WERI-Rb-1 (cell line): ENCODE measurements at regions not wholly inside any gene's neighbourhood (a gene's known extent, or its start where the extent isn't known, plus 50 kb on each side); places are given as distances from the start of the nearest gene placed in this dataset.

Experiments
- DNase-seq: peaks from one replicate; pipeline ENCODE4 v3.0.0-alpha.2; 2020
- H3K27ac ChIP-seq: fragments of 250-450 bp; sonication (Bioruptor Pico); 2 replicates; pipeline ENCODE4 v1.5.1; 2020; ENCODE audit warnings: mild to moderate bottlenecking, moderate library complexity
- H3K27me3 ChIP-seq: fragments of 250-450 bp; sonication (Bioruptor Pico); 2 replicates; pipeline ENCODE4 v1.5.1; 2021; ENCODE audit warnings: mild to moderate bottlenecking, low read depth, moderate library complexity; ENCODE audit not compliant: insufficient read depth, severe bottlenecking
- H3K36me3 ChIP-seq: fragments of 250-450 bp; sonication (Bioruptor Pico); 2 replicates; pipeline ENCODE4 v1.5.1; 2020; ENCODE audit warnings: mild to moderate bottlenecking, moderate library complexity
- H3K4me3 ChIP-seq: 2 replicates; pipeline ENCODE4 v1.5.1; 2011; ENCODE audit warnings: low read depth, mild to moderate bottlenecking, control low read depth, low read length
- H3K9me3 ChIP-seq: fragments of 250-450 bp; sonication (Bioruptor Pico); 2 replicates; pipeline ENCODE4 v1.5.1; 2021; ENCODE audit warnings: mild to moderate bottlenecking, moderate library complexity; ENCODE audit not compliant: severe bottlenecking
- CTCF ChIP-seq: IDR thresholded peaks from 2 replicates; pipeline ENCODE4 v1.5.1; 2011; ENCODE audit warnings: low read depth, mild to moderate bottlenecking, control low read depth, inconsistent platforms, low read length

GRCh38 chr13:68125087-68125480 lies 894.9 kb upstream of the PCDH9 start:
- Histone ChIP-seq H3K36me3 (no peaks in the 10 kb centered on the region), H3K4me3 (no peak overlapping the region), H3K9me3 (no peaks in the 10 kb centered on the region), H3K27me3 (no peaks in the 10 kb centered on the region), H3K27ac (no peak overlapping the region)
- no peak for TF ChIP-seq CTCF
- DNase-seq, result no peak

GRCh38 chr13:68124437-68125086 lies 894.4 kb upstream of the PCDH9 start:
- no peaks in the 10 kb centered on the region for H3K27me3 ChIP-seq
- no peak for DNase-seq
- H3K36me3 ChIP-seq, result no peaks in the 10 kb centered on the region
- TF ChIP-seq CTCF, result no peak
- H3K9me3 ChIP-seq, result no peaks in the 10 kb centered on the region
- H3K4me3 ChIP-seq, result no peak overlapping the region
- no peak overlapping the region for H3K27ac ChIP-seq

GRCh38 chr13:68110178-68110768 lies 880.1 kb upstream of the PCDH9 start:
- Histone ChIP-seq H3K4me3 (no peak overlapping the region), H3K27ac (no peak overlapping the region), H3K27me3 (no peaks in the 10 kb centered on the region), H3K9me3 (no peaks in the 10 kb centered on the region), H3K36me3 (no peaks in the 10 kb centered on the region)
- DNase-seq, result no peak
- no peak for TF ChIP-seq CTCF

GRCh38 chr13:68107667-68108066 lies 877.5 kb upstream of the PCDH9 start:
- no peak for TF ChIP-seq CTCF
- Histone ChIP-seq H3K9me3 (no peaks in the 10 kb centered on the region), H3K27ac (no peak overlapping the region), H3K27me3 (no peaks in the 10 kb centered on the region), H3K36me3 (no peaks in the 10 kb centered on the region), H3K4me3 (no peak overlapping the region)
- no peak for DNase-seq

GRCh38 chr13:68099631-68100030 lies 869.5 kb upstream of the PCDH9 start:
- H3K27me3 ChIP-seq, result no peaks in the 10 kb centered on the region
- H3K9me3 ChIP-seq, result no peaks in the 10 kb centered on the region
- H3K27ac ChIP-seq, result no peak overlapping the region
- DNase-seq, result no peak
- no peaks in the 10 kb centered on the region for H3K36me3 ChIP-seq
- H3K4me3 ChIP-seq, result no peak overlapping the region
- TF ChIP-seq CTCF, result no peak

GRCh38 chr13:68081061-68081460 lies 850.9 kb upstream of the PCDH9 start:
- no peak for TF ChIP-seq CTCF
- DNase-seq, result no peak
- H3K9me3 ChIP-seq, result no peaks in the 10 kb centered on the region
- H3K36me3 ChIP-seq, result no peaks in the 10 kb centered on the region
- H3K27ac ChIP-seq, result no peak overlapping the region
- H3K27me3 ChIP-seq, result no peaks in the 10 kb centered on the region
- no peak overlapping the region for H3K4me3 ChIP-seq
